Right forelimb (tissue), 1 donor: ENCODE measurements at regions not wholly inside any gene's neighbourhood (a gene's known extent, or its start where the extent isn't known, plus 50 kb on each side); places are given as distances from the start of the nearest gene placed in this dataset.
A peak's percentile ranks its signal among the peaks of the same experiment; 100 is the strongest.

Experiments
- DNase-seq: peaks from one replicate; pipeline ENCODE4 v3.0.0-alpha.2; 2018

DNA sequence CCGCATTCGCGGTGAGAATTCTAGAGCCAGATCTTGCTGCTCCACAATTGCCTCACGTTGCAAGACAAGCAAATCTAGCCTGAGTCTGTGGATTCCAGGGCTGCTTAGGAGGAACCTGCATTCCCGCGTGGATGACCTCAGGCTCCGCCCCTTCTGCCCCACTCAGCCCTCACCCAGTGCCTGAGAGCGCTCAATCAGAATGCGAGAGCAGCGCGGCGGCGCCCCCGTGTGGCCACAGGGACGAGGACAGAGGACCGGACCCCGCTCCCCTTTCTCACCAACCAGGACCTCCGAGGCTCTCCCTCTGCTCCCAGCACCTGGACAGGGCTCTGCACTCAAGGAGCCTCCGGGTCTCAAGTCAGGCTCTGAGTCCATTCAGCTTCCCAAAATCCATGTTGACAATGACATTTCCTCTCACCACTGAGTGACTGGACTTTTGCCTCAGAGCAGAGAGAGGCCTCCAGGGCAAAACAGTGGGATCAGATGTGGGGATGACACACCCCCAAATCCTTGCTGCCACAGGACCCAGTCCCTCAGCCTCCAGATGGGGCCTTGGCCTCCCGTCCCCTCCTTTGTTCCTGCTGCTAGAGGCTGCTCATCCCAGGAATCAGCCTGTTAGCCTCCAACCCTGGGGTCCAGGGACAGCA is 52.0 kb downstream of the RPP21 start:
- DNase-seq, result peak; percentile 82

DNA sequence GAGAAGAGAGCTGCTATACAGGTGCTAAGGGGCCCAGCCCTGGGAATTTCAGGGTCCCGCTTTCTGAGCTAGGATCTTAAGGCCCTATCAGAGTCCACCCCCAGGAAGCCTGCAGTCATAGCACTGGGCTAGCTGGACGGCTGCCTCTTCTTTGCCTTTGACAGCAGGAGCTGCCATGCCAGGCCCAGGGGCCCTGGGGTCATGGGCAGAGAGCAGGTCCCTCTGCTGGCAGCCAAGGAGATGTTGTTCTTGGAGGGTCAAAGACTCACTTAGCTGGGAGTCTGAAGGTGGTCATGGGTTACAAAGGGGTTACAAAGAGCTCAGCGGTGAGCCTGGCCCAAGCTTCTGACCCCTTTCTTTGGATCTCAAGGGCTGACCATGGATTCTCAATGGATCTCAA is 52.7 kb downstream of the RPP21 start:
- no peak for DNase-seq

DNA sequence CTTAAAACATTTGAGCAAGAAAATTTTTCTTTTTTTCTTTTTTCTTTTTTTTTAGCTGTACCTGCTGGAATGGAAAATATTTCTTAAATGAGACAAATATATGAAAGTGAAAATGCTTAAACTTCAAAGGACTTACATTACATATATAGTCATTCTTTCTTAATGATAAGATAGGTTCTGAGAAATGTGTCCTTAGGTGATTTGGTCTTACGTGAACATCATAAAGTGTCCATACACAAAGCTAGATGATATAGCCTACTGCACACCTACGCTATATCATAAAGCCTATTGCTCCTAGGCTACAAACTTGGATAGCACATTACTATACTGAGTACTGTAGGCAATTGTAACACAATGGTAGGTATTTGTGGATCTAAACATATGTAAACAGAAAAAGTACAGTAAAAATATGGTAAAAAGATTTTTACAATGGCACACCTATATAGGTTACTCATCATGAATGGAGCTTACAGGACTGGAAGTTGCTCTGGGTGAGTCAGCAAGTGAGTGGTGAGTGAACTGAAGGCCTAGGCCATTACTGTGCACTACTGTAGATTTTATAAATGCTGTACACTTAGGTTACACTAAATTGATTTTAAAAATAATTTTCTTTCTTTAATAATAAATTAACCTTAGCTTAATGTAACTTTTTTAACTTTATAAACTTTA is 54.6 kb downstream of the RPP21 start:
- DNase-seq, result no peak

DNA sequence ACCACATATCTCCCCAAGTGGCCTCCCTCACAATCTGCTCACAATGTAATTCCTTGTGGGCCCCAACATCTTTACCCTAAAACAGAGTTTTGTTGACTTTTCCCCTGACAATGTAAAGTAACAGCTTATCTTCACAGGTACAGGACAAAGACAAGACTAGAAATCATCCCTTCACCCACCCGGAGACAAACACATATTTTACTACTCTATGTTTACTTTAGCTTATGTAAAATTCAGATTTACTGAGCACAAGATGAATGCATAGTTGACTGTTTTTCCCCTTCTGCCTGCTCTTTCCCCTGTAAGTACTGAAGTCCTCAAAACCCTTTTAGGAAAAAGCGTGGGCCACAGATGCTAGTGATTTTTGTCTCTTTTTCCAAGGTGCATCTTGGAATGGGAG is 61.0 kb downstream of the RPP21 start:
- no peak for DNase-seq

DNA sequence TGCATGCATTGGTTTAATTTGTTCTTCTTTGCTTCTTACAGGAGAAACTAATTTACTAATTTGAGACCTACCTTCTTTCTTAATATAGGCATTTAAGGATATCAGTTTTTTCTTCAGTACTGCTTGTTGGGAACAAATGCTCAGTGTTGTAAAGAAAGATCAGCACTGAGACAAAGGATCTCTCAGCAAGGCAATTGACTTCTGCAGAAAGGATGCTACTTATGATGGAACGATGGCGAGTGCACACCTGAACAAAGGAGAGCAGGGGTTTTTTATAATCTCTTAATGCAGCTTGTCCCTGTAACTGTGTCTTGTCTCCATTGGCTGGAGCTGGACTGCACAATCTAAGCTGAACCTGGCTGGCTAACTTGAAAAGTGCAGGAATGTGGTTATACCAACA is 64.2 kb downstream of the RPP21 start:
- no peak for DNase-seq

DNA sequence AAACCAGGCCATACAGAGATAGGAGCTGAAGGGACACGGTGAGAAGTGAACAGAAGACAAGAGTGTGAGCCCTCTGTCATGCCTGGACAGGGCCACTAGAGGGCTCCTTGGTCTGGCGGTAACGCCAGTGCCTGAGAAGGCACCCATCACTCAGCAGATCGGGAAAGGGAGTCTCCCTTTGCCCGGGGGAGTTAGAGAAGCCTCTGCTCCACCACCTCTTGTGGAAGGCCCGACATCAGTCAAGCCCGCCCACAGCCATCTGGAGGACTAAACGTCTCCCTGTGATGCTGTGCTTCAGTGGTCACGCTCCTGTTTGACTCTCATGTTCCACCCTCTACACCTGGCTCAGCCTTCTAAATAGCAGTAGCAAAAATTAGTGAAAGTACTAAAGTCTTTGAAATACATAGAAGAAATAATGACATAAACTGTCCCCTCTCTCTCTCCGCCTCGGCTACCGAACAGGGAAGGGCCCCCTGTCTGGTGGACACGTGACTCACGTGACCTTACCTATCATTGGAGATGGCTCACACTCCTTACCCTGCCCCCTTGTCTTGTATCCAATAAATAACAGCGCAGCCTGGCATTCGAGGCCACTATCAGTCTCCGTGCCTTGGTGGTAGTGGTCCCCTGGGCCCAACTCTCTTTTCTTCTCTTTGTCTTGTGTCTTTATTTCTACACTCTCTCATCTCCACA is 66.7 kb downstream of the RPP21 start:
- DNase-seq, result no peak

DNA sequence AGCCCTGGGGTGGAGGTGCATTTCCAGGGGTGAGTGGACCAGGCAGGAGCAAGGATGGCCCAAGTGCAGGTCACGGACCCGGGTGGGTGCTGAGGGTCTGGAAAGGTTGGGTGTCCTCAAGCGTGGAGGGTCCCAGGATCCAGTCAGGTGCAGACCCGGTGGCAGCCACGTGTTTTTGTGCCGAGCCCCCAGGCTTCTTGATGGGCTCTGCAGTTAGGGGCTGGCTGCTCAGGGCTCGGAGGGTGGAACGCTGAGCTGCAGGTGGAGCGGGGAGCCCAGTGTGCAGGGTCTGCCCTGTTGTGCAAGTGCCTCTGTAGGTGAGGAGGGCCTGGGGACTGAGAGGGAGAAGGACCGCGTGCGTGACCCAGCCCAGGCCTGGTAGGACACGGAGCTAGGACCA is 70.9 kb upstream of the HLA-E start:
- no peak for DNase-seq

DNA sequence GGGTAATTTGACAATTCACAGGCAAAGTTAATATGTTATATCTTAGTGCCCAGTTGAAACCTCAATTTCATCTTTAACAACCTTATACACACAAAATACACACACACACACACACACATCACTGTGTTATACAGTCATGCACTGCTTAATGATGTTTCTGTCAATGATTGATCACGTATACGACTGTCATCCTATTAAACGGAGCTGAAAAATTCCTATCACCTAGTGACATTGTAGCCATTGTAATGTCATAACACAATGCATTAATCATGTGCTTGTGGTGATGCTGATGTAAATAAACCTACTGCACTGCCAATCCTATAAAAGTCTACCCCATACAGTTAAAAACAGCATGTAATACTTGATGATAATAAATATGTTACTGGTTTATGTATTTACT is 64.8 kb upstream of the HLA-E start:
- DNase-seq, result no peak
